Suprapubic skin (tissue), 4 donors: ENCODE measurements at regions not wholly inside any gene's neighbourhood (a gene's known extent, or its start where the extent isn't known, plus 50 kb on each side); places are given as distances from the start of the nearest gene placed in this dataset.

Experiments
- DNase-seq, 2 donors: peaks; one replicate each; pipeline ENCODE4 v3.0.0-alpha.2; 2019; ENCODE audit warnings: low spot score in 2 of 2
- H3K27ac ChIP-seq: fragments of 200-600 bp; sonication (generic); one replicate; pipeline ENCODE4 v1.5.1; 2019
- H3K27me3 ChIP-seq: fragments of 200-600 bp; sonication (generic); one replicate; pipeline ENCODE4 v1.5.1; 2019
- H3K36me3 ChIP-seq: fragments of 200-600 bp; sonication (generic); one replicate; pipeline ENCODE4 v1.5.1; 2019
- H3K4me1 ChIP-seq: fragments of 200-600 bp; sonication (generic); one replicate; pipeline ENCODE4 v1.5.1; 2019
- H3K4me3 ChIP-seq: fragments of 200-600 bp; sonication (generic); one replicate; pipeline ENCODE4 v1.5.1; 2019; ENCODE audit warnings: mild to moderate bottlenecking
- H3K9me3 ChIP-seq: fragments of 200-600 bp; sonication (generic); one replicate; pipeline ENCODE4 v1.5.1; 2019
- EP300 ChIP-seq: sonication (generic); formaldehyde crosslinking; IDR thresholded peaks from one replicate; pipeline ENCODE4 v1.6.1; 2017; ENCODE audit warnings: antibody characterized with exemption
- POLR2A ChIP-seq, 2 donors: fragments of 450-650 bp; IDR thresholded peaks; one replicate each; pipeline ENCODE4 v1.6.1; 2017; ENCODE audit warnings: antibody characterized with exemption in 2 of 2, mild to moderate bottlenecking in 2 of 2, moderate library complexity in 2 of 2
- POLR2AphosphoS5 ChIP-seq, 3 donors: sonication (generic); formaldehyde crosslinking; IDR thresholded peaks; one replicate each; pipeline ENCODE4 v1.6.1; 2017; ENCODE audit warnings: antibody characterized with exemption in 3 of 3
- WGBS: methylation state at CpG from one replicate; pipeline ENCODE4 v1.1.5; 2018; 5-methylcytosine and 5-hydroxymethylcytosine counted together
- TF ChIP-seq, protein P1 (sequence below), 2 donors: fragments of 200-600 bp in 1 of 2; fragments of 450-650 bp in 1 of 2; sonication (generic) in 1 of 2; IDR thresholded peaks; one replicate each; pipeline ENCODE4 v1.5.1; 2016 to 2019; ENCODE audit warnings: antibody characterized with exemption in 2 of 2, mild to moderate bottlenecking in 1 of 2, moderate library complexity in 1 of 2

DNA sequence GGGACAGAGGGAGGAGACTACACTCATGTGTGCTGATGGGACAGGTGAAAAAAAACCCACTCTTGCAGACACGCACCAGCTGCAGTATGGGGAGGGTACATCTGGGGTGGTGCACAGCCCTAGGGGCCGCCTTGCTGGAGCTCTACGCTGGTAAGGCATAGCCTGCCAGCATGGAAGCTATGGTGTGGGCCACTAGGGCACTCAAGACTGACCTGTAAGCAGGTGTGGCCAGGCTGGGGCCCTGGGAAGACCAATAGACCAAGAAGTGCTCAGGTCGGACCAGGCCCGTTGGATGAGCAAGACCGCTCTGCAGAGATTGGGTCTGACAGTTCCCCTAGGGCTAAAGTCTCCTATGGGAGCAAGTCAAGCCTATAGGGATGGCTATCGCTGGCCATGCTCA is 314.8 kb downstream of the FAM47A start:
- Histone ChIP-seq H3K27ac (no peak overlapping the region), H3K27me3 (no peaks in the 10 kb centered on the region), H3K9me3 (no peaks in the 10 kb centered on the region), H3K36me3 (no peaks in the 10 kb centered on the region), H3K4me3 (no peak overlapping the region), H3K4me1 (no peaks in the 10 kb centered on the region)
- TF ChIP-seq POLR2AphosphoS5 (IDR thresholded peaks at IDR 0.05) (no peak), EP300 (no peak), POLR2A (IDR thresholded peaks at IDR 0.05) (no peak)
- TF ChIP-seq, protein P1, sequence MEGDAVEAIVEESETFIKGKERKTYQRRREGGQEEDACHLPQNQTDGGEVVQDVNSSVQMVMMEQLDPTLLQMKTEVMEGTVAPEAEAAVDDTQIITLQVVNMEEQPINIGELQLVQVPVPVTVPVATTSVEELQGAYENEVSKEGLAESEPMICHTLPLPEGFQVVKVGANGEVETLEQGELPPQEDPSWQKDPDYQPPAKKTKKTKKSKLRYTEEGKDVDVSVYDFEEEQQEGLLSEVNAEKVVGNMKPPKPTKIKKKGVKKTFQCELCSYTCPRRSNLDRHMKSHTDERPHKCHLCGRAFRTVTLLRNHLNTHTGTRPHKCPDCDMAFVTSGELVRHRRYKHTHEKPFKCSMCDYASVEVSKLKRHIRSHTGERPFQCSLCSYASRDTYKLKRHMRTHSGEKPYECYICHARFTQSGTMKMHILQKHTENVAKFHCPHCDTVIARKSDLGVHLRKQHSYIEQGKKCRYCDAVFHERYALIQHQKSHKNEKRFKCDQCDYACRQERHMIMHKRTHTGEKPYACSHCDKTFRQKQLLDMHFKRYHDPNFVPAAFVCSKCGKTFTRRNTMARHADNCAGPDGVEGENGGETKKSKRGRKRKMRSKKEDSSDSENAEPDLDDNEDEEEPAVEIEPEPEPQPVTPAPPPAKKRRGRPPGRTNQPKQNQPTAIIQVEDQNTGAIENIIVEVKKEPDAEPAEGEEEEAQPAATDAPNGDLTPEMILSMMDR (IDR thresholded peaks at IDR 0.05), result no peak
- DNase-seq, result no peak
- WGBS, result 82% methylated on average over 7 of the region's 7 CpGs

DNA sequence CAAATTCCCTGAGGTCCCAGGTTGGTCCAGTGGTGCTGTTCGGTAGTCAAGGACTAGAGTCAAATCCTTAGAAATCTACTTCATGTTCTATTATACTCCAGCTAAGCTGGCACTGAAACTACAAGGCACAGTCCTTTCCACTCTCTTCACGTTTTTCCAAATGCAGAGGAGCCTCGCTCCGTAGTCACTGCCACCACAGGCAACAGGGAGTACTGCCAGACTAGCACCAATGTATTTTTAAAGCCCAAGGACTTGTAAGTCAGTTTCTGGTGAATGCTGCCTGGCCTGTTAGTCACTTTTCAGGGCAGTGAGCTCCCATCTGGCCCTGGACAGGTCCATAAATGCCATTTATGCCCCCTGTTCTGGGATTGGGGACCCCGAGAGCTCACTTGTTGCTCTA is 323.5 kb downstream of the FAM47A start:
- TF ChIP-seq, protein P1 (IDR thresholded peaks at IDR 0.05), result no peak
- TF ChIP-seq POLR2A (IDR thresholded peaks at IDR 0.05) (no peak), EP300 (no peak), POLR2AphosphoS5 (IDR thresholded peaks at IDR 0.05) (no peak)
- DNase-seq, result no peak
- H3K4me1 ChIP-seq, result no peaks in the 10 kb centered on the region
- H3K27ac ChIP-seq, result no peak overlapping the region
- H3K9me3 ChIP-seq, result no peaks in the 10 kb centered on the region
- no peak overlapping the region for H3K4me3 ChIP-seq
- WGBS, result 53% methylated on average over 5 of the region's 5 CpGs
- H3K36me3 ChIP-seq, result no peaks in the 10 kb centered on the region
- H3K27me3 ChIP-seq, result no peaks in the 10 kb centered on the region

DNA sequence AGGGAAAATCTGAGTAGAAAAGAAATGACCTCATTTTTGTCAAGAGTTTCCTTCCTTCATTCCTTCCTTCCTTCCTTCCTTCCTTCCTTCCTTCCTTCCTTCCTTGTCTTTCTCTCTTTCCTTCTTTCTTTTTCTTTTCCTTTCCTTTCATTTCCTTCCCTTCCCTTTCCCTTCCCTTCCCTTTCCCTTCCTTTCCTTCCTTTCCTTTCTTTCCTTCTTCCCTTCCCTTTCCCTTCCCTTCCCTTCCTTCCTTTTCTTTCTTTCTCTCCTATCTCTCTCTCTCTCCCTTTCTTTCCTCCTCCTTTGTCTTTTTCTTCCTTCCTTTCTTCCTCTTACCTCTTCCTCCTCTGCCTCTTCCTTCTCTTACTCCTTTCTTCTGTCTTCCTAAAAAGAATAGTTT is 347.6 kb downstream of the FAM47A start:
- H3K4me3 ChIP-seq, result no peak overlapping the region
- no peaks in the 10 kb centered on the region for H3K27me3 ChIP-seq
- H3K27ac ChIP-seq, result no peak overlapping the region
- TF ChIP-seq EP300 (no peak), POLR2AphosphoS5 (IDR thresholded peaks at IDR 0.05) (no peak), POLR2A (IDR thresholded peaks at IDR 0.05) (no peak)
- TF ChIP-seq, protein P1 (IDR thresholded peaks at IDR 0.05), result no peak
- DNase-seq, result no peak
- H3K4me1 ChIP-seq, result no peaks in the 10 kb centered on the region
- no peaks in the 10 kb centered on the region for H3K9me3 ChIP-seq
- no peaks in the 10 kb centered on the region for H3K36me3 ChIP-seq

DNA sequence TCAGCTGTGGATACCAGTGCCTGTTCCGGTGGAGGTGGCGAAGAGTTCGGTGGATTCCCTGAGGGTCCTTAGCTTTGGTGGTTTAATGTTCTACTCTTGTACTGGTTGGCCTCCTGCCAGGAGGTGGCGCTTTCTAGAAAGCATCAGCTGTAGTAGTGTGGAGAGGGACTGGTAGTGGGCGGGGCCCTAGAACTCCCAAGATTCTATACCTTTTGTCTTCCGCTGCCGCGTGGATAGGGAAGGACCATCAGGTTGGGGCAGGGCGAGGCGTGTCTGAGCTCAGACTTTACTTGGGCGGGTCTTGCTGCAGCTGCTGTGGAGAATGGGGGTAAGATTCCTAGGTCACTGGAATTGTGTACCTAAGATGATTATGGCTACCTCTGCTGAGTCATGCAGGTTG is 390.3 kb downstream of the FAM47A start:
- Histone ChIP-seq H3K27ac (no peak overlapping the region), H3K9me3 (no peaks in the 10 kb centered on the region), H3K4me1 (no peaks in the 10 kb centered on the region), H3K36me3 (no peaks in the 10 kb centered on the region), H3K27me3 (no peaks in the 10 kb centered on the region), H3K4me3 (no peak overlapping the region)
- no peak for DNase-seq
- 78% methylated on average over 10 of the region's 11 CpGs for WGBS
- TF ChIP-seq POLR2AphosphoS5 (IDR thresholded peaks at IDR 0.05), result no peak
- TF ChIP-seq EP300, result no peak
- TF ChIP-seq, protein P1 (IDR thresholded peaks at IDR 0.05), result no peak
- no peak for TF ChIP-seq POLR2A (IDR thresholded peaks at IDR 0.05)

DNA sequence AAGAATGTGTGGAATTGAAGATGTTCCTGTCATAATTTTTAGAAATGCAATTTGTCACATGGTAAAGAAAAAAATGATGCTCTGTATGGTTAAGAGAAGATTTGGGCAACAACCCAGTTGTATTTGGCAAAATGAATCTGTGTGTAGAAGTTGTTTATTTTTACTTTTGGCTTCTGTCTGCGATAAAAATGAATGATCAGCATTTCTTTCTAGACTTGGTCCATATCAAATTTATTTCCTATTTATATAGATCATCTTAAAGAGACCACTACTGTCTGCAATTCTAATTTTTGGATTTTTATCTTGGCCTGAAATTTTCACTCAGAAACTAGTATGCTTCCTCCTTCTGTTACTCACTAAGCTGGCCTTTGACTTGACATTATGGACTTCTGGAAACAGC is 396.9 kb downstream of the FAM47A start:
- Histone ChIP-seq H3K4me3 (no peak overlapping the region), H3K4me1 (no peaks in the 10 kb centered on the region), H3K9me3 (no peaks in the 10 kb centered on the region), H3K27me3 (no peaks in the 10 kb centered on the region), H3K27ac (no peak overlapping the region), H3K36me3 (no peaks in the 10 kb centered on the region)
- DNase-seq, result no peak
- TF ChIP-seq POLR2A (IDR thresholded peaks at IDR 0.05) (no peak), EP300 (no peak), POLR2AphosphoS5 (IDR thresholded peaks at IDR 0.05) (no peak)
- TF ChIP-seq, protein P1 (IDR thresholded peaks at IDR 0.05), result no peak
- WGBS, result 73% methylated on average over 1 of the region's 1 CpG
